HG02884 (cell line): ENCODE measurements at regions not wholly inside any gene's neighbourhood (a gene's known extent, or its start where the extent isn't known, plus 50 kb on each side); places are given as distances from the start of the nearest gene placed in this dataset.

ENCODE experiments used
- ATAC-seq: cut with Tn5 transposase; IDR thresholded peaks from one replicate; pipeline ENCODE4 v1.9.1; 2021; ENCODE audit warnings: mild to moderate bottlenecking, moderate library complexity; ENCODE audit not compliant: unreplicated experiment

- ATAC-seq: no peak
Observed at GRCh38 chr2:120599072-120599471, 136.6 kb upstream of the GLI2 start.

GRCh38 chr2:120599656-120600055 is 136.0 kb upstream of the GLI2 start:
- ATAC-seq: no peak

DNA sequence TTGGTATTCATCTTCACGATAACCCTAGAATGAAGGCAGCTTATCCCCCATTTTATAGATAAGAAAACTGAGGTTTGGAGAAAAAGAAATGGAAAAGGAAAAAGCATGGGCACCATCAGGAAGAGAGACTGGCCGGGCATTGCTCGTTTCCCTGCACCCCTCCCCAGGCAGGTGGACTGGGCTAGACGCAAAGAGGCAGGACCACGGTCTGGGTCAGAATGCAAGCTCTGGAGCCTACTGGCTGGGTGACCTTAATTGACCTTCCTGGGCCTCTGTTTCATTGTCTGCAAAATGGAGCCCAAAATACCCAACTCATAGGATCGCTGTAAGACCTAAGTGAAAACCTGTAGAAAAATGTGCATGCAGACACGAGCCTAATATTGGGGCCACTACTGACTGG is 135.3 kb upstream of the GLI2 start:
- no peak for ATAC-seq

- ATAC-seq: no peak
Observed at GRCh38 chr2:120600786-120601185, 134.9 kb upstream of the GLI2 start.

- no peak for ATAC-seq
Observed at GRCh38 chr2:120601566-120601965, 134.1 kb upstream of the GLI2 start.

DNA sequence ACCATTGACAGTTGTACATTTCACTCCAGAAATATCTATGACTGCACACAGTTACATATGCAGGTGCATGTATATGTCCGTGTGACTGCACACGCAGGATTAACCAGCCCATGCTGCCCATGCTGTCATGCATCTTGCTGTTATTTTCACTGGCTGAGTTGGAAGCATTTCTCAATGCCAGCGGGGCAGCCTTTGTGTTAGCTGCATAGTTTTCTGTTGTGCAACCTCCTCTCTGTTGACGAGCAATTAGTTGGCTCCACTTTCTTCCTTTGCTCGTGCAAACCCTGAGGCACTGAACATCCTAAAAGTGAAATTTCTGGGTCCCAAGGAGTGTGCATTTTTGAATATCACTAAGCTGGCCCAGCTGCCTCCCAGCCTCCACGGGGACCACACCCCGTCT is 133.4 kb upstream of the GLI2 start:
- no peak for ATAC-seq

DNA sequence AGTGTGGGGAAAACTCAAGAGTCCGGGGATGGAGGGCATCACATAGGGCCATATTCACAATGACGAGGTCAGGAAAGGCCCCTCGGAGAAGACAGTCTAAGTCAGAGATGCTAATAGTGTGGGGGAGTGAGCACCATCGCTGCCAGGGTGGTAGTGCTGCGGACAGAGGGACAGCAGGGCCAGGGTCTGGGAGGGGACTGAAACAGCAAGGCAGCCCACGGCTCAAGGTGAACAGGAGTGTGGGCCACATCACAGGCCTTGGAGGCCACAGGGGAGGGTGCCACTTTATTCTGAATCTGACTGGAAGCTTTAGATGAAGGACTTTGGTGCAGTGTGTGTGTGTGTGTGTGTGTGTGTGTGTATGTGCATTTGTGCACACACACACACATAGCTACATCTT is 130.9 kb upstream of the GLI2 start:
- no peak for ATAC-seq

- no peak for ATAC-seq
Observed at GRCh38 chr2:120605231-120605935, 130.3 kb upstream of the GLI2 start.

GRCh38 chr2:120606280-120606679 is 129.4 kb upstream of the GLI2 start:
- ATAC-seq: no peak

GRCh38 chr2:120606931-120607330 is 128.7 kb upstream of the GLI2 start:
- no peak for ATAC-seq

GRCh38 chr2:120607506-120607905 is 128.2 kb upstream of the GLI2 start:
- no peak for ATAC-seq

GRCh38 chr2:120607996-120608395 is 127.7 kb upstream of the GLI2 start:
- ATAC-seq: no peak

- no peak for ATAC-seq
Observed at GRCh38 chr2:120609826-120610395, 125.8 kb upstream of the GLI2 start.

DNA sequence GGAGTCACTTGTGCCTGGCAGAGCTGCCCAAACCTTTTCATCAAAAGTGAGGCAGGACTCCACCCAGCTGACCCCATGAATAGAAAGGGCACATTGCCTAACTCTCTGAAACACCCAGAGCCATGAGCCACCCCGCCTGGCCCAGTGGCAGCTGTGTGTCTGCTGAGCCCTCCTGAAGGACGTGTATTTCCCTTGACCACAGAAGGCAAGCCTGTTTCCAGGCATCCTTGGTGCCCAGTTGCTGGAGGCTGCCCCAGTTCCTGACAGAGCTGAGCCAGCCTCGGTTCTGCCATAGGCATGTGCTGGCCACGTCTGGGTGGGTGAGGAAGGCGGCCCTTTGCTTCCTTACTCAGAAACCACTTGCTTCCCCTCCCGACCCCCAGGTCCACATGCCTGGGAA is 124.7 kb upstream of the GLI2 start:
- no peak for ATAC-seq

GRCh38 chr2:120611961-120612360 is 123.7 kb upstream of the GLI2 start:
- no peak for ATAC-seq

DNA sequence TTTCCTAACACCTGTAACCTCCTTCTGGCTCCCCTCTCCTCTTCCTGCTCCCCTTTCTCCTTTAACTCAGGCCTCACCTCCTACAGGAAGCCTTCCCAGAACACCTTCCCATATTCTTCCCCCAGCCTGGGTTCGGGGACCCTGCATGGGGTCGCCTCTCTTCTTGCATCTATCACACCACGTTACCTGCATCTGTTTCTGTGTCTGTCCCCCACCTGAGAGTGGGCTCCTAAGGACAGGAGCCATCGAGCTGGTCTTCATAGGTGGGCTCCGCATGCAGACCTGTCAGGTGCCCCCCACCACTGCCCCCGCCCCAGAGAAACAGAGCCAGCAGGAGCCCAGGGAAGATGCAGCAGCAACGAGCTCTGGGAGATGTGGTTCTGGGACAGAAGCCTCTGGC is 123.2 kb upstream of the GLI2 start:
- no peak for ATAC-seq

- no peak for ATAC-seq
Observed at GRCh38 chr2:120612931-120613330, 122.7 kb upstream of the GLI2 start.

DNA sequence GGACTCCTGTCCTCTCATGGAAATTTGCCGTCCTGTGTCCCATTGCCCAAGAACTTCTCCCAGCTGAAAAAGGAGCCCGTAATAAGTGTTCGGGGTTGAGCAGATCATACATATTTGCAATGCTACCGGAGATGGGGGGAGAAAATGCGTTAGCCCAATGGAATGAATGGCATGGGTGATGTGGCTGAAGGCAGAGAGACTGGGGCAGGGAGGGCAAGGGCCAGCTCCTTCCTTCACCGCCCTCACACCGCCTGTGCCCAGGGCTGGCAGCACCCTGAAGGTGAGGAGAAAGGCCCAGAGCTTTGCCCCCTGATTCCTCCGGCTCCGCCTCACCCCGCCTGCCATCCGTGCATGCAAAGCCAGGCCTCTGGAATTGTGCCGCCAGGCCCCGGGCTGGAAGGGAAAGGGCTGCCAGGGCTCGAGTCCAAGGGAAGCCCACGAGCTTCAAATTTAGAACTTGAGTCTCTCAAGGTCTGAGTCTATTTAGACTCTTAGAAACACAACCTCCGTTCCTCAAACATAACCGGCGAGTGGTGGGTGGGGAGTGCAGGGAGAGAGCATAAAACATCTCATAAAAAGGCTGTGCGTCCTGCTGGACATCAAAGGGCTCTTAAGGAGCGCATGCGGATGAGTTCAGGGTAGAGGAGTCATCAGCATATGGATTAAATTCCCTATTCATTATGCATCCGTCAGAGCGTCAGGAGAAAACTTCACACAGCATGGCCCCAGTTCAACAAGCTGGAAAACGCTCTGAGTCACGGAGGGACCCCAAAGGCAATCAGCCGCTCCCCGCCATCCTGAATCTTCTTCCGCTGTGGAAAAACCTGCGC is 121.7 kb upstream of the GLI2 start:
- ATAC-seq: no peak

- no peak for ATAC-seq
Observed at GRCh38 chr2:120614901-120615300, 120.8 kb upstream of the GLI2 start.

GRCh38 chr2:120616261-120616660 is 119.4 kb upstream of the GLI2 start:
- ATAC-seq: no peak

DNA sequence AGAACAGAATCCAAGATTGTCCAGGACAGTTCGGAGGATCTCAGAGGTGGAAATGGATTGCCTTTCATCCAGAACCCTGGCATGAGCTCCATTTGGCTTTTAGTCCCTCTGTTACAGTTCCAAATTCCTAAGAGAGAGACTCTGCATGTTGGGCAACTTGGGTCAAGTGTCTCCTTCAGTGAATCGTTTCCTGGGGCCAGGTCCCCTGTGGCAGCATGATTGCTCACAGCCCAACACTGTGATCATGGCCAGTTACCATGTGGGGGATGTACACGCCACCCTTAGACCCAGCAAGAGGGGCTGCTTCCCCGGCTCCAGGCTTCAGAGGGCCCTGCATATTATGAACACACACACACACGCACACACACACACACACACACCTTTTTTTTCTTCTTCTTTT is 118.6 kb upstream of the GLI2 start:
- ATAC-seq: no peak

DNA sequence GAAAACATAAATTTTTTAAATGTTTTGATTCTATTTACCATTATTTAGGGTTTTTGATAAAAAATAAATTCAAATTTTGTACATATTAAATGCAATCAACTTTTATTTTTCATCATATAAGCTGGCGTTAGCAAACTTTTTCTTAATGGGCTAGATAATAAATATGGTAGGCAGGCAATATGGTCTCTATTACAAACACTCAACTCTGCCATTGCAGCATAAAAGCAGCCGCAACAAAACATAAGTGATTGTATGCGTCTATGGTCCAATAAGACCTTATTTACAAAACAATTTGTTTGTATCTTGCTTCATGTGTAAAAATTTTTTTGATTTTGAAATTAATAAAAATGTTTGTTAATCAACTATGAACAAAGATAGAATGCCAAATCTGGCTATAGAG is 116.8 kb upstream of the GLI2 start:
- no peak for ATAC-seq
